Muscle of back (tissue), 3 donors: ENCODE measurements at regions not wholly inside any gene's neighbourhood (a gene's known extent, or its start where the extent isn't known, plus 50 kb on each side); places are given as distances from the start of the nearest gene placed in this dataset.
"Not testable (repeated sequence)": the region's sequence is repeated elsewhere in the genome, so short reads cannot be mapped to it uniquely, and the experiment has no call there.

ENCODE experiments used
- DNase-seq, 3 donors: peaks; one replicate each; pipeline versions ENCODE4 v3.0.0 to v3.0.0-alpha.2; 2013

- DNase-seq: not testable (repeated sequence)
These were observed 110.7 kb downstream of the C5orf15 start for GRCh38 chr5:133857595-133858313.

DNA sequence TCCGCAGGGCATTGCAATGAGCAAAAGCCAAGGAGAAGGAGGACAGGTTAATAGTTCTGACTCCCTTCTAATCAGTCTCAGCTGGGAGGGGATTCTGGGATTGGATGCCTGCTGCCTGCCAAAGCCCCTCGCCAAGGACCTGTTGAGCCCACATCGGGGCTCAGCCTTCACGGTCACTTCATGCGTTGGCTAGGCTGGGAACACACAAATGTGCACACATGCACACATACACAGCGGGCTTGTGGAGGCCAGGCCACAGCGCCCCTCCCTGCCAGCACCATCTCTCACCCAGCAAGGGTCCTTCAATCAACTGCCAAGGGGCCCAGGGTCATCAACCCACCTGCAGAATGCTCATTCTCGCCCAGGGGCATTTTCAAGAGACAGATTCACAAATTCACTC lies 113.9 kb downstream of the C5orf15 start:
- no peak for DNase-seq

- DNase-seq: no peak
These were observed 114.6 kb downstream of the C5orf15 start for GRCh38 chr5:133853646-133854365.

GRCh38 chr5:133851521-133851920 lies 116.9 kb downstream of the C5orf15 start:
- DNase-seq: no peak

DNA sequence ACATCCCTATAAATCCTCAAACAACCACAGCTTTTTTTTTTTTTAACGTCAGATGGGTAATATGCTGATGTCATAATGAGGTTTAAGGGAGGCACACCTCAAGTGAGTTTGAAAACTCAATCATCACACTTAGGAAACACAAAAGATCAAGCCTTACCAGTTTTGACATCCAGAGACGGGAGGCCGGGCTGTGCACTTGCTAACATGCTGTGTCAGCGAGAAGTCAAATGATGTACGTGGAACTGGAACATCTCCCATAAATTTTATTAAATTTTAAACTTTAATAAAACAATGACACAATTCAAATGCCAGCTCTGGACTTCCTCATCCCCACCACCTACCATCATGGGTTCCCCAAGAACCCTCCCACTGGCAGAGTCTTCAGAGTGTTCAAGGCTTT lies 117.6 kb downstream of the C5orf15 start:
- no peak for DNase-seq

GRCh38 chr5:133849116-133849515 lies 119.3 kb downstream of the C5orf15 start:
- no peak for DNase-seq

- no peak for DNase-seq
These were observed 120.0 kb downstream of the C5orf15 start for GRCh38 chr5:133848341-133848811.

- no peak for DNase-seq
These were observed 120.5 kb downstream of the C5orf15 start for GRCh38 chr5:133847886-133848285.

- no peak for DNase-seq
These were observed 121.1 kb downstream of the C5orf15 start for GRCh38 chr5:133847301-133847700.

DNA sequence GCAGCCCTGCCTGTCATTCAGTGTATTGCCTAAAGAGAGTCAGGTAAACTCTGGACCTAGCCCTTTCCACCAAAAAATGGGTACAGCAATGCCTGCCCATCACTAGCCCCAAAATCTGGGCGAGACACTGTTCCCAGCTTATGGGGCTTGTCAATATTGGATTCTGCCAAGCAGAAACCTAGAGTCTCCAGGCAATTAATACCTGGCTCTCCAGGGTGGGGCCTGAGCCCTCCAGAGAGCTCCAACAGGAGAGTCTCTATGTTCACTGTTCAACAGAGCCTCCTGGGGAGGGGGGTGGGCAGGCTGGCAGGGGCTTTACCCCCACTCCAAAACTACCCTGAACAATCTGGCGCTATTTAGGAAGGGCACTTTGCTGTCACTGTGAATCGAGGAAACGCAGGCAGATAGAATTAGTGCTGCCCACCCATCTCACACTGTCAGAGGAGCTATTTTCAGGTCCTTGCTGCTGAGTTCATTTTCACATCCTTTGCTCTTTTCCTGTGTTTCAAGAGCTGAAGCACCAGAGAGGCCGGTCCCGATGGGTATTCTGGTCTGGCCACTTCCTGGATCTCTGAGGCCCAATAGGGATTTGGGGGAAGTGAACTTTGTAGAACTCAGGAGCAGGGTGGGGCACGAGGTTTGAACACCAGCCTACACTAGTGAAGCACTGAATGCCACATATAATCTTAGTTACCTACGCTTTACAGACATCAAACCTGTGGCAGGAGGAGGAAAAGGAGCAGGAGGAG lies 121.8 kb downstream of the C5orf15 start:
- DNase-seq: no peak

GRCh38 chr5:133845271-133845670 lies 123.2 kb downstream of the C5orf15 start:
- DNase-seq: no peak

GRCh38 chr5:133844836-133845235 lies 123.6 kb downstream of the C5orf15 start:
- no peak for DNase-seq

- no peak for DNase-seq
These were observed 124.5 kb downstream of the C5orf15 start for GRCh38 chr5:133843911-133844310.

DNA sequence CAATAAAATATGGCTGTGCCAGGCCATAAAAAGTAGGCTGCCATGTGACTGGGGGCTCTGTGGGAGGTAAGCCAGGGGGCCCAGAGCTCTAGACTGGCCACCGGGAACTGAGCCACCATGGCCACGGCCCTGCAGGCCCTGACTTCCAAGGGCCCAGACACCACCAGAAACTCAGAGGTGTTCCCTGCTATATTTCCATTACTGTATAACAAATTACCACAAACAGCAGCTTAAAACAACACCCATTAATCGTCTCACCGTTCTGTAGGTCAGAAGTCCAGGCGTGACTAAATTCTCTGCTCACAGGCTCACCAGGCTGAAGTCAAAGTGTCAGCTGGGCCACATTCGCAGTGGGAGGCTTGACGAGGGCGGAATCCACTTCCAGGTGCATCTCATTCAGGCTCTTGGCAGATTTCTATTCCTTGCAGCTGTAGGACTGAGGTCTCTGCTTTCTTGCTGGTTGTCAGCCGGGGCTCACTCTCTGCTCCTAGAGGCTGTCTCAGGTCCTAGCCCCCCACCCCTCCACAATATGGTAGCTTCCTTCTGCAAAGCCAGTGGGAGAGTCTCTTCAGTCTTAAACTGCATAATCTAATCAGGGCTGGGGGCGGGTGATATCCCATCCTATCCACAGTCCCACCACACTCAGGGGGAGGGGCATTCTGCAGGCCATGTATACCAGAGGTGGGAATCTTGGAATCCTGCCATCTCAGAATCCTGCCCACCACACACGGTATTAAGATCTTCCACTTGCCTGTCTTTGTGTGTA lies 125.4 kb downstream of the C5orf15 start:
- DNase-seq: peak in 1 of 3 donors; percentile 30

- DNase-seq: no peak
These were observed 126.3 kb downstream of the C5orf15 start for GRCh38 chr5:133841831-133842750.

- DNase-seq: no peak
These were observed 128.3 kb downstream of the C5orf15 start for GRCh38 chr5:133840168-133840567.

DNA sequence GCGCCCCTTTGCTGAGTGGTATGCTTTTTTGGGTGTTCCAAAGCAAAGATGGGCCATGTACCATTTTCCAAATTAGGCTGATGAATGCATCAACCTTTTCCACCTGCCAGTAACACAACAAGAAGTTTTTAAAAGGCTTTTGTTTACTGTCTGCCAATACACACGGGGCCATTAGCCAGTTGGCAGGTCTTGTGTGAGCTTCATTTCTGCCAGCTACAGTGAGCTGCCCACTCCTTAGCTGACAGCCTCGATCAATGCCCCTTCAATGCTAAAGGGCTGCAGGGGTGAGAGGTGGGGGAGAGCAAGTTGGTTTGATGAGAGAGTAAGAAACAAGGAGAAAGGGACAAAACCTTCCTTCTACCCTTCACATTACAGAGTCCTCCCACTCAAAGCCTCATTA lies 128.7 kb downstream of the C5orf15 start:
- DNase-seq: no peak

DNA sequence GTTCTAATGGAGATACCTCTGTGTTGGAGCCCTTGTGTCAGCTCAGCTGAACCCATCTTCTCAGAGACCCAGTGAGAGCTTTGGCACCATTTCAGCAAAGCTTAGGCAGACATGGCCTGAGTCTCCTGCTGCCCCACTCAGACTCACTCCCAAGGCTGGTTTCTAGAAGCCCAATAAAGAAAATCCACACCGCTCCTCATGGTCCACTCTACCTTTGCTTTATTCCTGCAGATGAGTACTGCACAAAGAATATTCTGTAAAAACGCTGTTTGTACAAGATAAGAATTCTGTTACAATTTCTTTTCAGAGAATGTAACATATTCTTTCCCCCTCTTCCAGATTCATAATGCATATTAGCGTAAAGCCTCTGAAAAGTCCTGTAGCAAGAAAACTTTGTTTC lies 129.3 kb downstream of the C5orf15 start:
- DNase-seq: no peak

DNA sequence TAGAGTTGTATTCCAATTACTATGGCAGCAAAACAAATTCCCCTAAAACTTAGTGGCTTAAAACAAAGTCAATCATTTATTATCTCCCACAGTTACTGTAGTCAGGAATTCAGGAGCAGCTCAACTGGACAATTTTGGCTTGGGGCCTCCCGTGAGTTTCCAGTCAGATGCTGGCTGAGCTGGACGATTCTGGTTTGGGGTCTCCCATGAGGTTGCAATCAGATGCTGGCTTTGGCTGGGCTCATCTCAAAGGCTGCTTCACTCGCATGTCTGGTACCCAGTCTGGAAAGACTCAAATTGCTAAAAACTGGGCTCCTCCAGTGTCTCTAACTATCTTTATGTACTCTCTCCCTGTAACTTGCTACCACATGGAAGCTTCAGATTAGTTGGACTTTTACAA lies 130.1 kb downstream of the C5orf15 start:
- DNase-seq: no peak

DNA sequence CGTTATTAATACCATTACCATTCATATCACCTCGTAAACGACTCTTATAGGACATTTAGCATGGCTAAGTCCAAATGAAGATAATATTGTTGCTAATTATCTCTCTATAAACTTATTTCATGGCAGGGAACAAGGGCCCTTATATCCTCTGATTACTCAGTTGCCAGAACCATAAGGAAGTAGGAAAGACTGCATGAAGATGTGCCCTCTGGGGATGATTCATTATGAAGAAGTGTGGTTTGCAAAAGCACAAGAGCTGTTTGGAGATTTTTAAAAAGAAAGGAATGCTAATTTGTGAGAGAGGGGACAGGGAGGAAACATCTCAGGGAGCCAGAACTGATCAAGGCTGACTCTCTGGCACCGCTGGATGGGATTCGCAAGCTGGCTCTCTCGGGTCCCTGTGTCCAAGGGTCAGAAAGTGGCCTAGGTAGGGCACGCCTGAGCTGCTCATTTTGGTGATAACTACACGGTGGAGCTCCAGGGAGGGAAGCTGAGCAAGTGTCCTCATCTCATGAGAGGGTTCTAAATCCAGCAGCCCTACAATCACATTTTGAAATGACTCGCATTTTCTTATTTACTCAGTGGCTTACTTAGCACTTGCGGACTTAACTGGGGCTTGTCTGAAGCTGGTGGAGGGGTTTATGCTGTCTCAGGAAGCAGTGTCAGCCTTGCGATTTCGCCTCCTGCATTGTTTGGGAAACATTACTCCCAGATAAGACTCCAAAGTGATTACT lies 136.8 kb downstream of the C5orf15 start:
- DNase-seq: no peak
